ENCODE measurements at regions not wholly inside any gene's neighbourhood (a gene's known extent, or its start where the extent isn't known, plus 50 kb on each side); places are given as distances from the start of the nearest gene placed in this dataset.

GRCh38 chr2:223668302-223668998 is 66.3 kb upstream of the SCG2 start (continued):
- TF ChIP-seq ZNF274 (IDR thresholded peaks at IDR 0.05; ENCODE audit: borderline replicate concordance, extremely low read depth, low read length) (no peak), SRF (IDR thresholded peaks at IDR 0.05; ENCODE audit: low read depth, low read length) (no peak)
